DOHH2 (cell line): ENCODE measurements at regions not wholly inside any gene's neighbourhood (a gene's known extent, or its start where the extent isn't known, plus 50 kb on each side); places are given as distances from the start of the nearest gene placed in this dataset.
"Not testable (repeated sequence)": the region's sequence is repeated elsewhere in the genome, so short reads cannot be mapped to it uniquely, and the experiment has no call there.

Experiments
- H3F3A ChIP-seq: fragments of 200-600 bp; sonication (generic), shearing (Covaris generic); 2 replicates; pipeline ENCODE4 v1.6.0; 2016; ENCODE audit warnings: antibody characterized with exemption, mild to moderate bottlenecking; ENCODE audit not compliant: control insufficient read depth, insufficient read depth
- H3K27ac ChIP-seq: fragments of 200-600 bp; sonication (generic); 2 replicates; pipeline ENCODE4 v1.5.1; 2014; ENCODE audit warnings: low read depth, mild to moderate bottlenecking, low read length, moderate library complexity
- H3K27me3 ChIP-seq: fragments of 200-600 bp; sonication (generic); 2 replicates; pipeline ENCODE4 v1.6.1; 2014; ENCODE audit warnings: mild to moderate bottlenecking, low read length, mixed read lengths; ENCODE audit not compliant: control insufficient read depth
- H3K36me3 ChIP-seq: fragments of 200-600 bp; sonication (generic); 2 replicates; pipeline ENCODE4 v1.6.1; 2014; ENCODE audit warnings: mild to moderate bottlenecking, low read length, moderate library complexity, mixed read lengths; ENCODE audit not compliant: control insufficient read depth
- H3K4me1 ChIP-seq: fragments of 200-600 bp; sonication (generic); 2 replicates; pipeline ENCODE4 v1.6.1; 2014; ENCODE audit warnings: mild to moderate bottlenecking, low read length, mixed read lengths; ENCODE audit not compliant: control insufficient read depth
- H3K4me2 ChIP-seq: fragments of 200-600 bp; sonication (generic); 2 replicates; pipeline ENCODE4 v1.6.0; 2014; ENCODE audit warnings: mild to moderate bottlenecking, low read length, moderate library complexity
- H3K4me3 ChIP-seq: fragments of 200-600 bp; sonication (generic); 2 replicates; pipeline ENCODE4 v1.5.1; 2014; ENCODE audit warnings: mild to moderate bottlenecking, low read length, mixed read lengths
- H3K79me2 ChIP-seq: fragments of 200-600 bp; sonication (generic); 2 replicates; pipeline ENCODE4 v1.6.1; 2014; ENCODE audit warnings: mild to moderate bottlenecking, low read length, mixed read lengths; ENCODE audit not compliant: control insufficient read depth
- H3K9me2 ChIP-seq: fragments of 200-600 bp; sonication (generic); replicated peaks from 2 replicates; pipeline ENCODE4 v1.6.1; 2014; ENCODE audit warnings: mild to moderate bottlenecking, low read length, mixed read lengths; ENCODE audit not compliant: control insufficient read depth
- H3K9me3 ChIP-seq: fragments of 200-600 bp; sonication (generic); 2 replicates; pipeline ENCODE4 v1.6.1; 2014; ENCODE audit warnings: antibody characterized with exemption, low read length, mixed read lengths; ENCODE audit not compliant: control insufficient read depth, insufficient read depth
- H4K20me1 ChIP-seq: fragments of 200-600 bp; sonication (generic); 2 replicates; pipeline ENCODE4 v1.6.0; 2014; ENCODE audit warnings: low read depth, mild to moderate bottlenecking, antibody characterized with exemption, low read length, moderate library complexity; ENCODE audit not compliant: control insufficient read depth, insufficient read depth
- EZH2phosphoT487 ChIP-seq: fragments of 200-600 bp; sonication (generic); IDR thresholded peaks from 2 replicates; pipeline ENCODE4 v1.6.1; 2017; ENCODE audit warnings: borderline replicate concordance, mild to moderate bottlenecking, antibody characterized with exemption, low read length, moderate library complexity, mixed read lengths
- TF ChIP-seq, protein P1 (sequence below): fragments of 200-600 bp; sonication (generic); IDR thresholded peaks from one replicate; pipeline ENCODE4 v1.5.1; 2014; ENCODE audit warnings: antibody characterized with exemption, mild to moderate bottlenecking, low read depth, low read length; ENCODE audit not compliant: poor library complexity, severe bottlenecking

DNA sequence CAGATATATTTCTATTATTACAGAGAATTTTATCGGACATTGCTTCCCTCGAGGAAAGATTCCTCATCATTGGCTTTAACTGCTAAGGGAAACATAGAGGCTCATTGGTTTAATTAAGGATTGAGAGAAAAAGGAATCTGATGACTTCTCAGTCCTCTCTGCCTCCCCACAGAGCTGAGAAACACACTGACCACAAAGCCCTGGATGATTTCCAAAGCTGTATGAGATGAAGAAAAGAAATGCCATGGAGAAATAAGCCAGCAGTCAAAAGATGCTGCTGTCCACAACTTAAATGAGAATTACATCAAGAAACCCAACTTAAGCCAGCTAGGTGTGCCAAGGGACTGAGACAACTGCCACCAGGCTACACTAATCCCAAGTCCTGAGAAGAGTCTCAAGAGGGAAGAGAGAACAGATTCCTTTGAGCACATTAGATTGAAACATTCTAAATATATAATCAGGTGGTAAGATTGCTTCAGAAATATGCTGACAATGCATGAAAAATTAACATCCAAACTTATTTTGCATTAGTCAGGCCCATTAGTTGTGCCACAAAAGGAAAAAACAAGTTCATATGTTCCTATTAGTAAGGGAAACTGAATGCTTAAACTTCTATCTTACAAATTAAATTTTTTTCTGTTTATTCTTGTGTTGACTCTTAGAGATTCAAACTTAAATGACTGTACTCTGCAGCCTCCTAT lies 308.1 kb upstream of the CYRIA start:
- no peaks in the 10 kb centered on the region for H3K79me2 ChIP-seq
- no peaks in the 10 kb centered on the region for H3K9me3 ChIP-seq
- H3K9me2 ChIP-seq = no peaks in the 10 kb centered on the region
- no peaks in the 10 kb centered on the region for H3F3A ChIP-seq
- H3K27ac ChIP-seq = no peak overlapping the region
- no peak overlapping the region for H3K4me2 ChIP-seq
- no peaks in the 10 kb centered on the region for H3K4me1 ChIP-seq
- no peak for TF ChIP-seq EZH2phosphoT487
- TF ChIP-seq, protein P1, sequence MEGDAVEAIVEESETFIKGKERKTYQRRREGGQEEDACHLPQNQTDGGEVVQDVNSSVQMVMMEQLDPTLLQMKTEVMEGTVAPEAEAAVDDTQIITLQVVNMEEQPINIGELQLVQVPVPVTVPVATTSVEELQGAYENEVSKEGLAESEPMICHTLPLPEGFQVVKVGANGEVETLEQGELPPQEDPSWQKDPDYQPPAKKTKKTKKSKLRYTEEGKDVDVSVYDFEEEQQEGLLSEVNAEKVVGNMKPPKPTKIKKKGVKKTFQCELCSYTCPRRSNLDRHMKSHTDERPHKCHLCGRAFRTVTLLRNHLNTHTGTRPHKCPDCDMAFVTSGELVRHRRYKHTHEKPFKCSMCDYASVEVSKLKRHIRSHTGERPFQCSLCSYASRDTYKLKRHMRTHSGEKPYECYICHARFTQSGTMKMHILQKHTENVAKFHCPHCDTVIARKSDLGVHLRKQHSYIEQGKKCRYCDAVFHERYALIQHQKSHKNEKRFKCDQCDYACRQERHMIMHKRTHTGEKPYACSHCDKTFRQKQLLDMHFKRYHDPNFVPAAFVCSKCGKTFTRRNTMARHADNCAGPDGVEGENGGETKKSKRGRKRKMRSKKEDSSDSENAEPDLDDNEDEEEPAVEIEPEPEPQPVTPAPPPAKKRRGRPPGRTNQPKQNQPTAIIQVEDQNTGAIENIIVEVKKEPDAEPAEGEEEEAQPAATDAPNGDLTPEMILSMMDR = no peak
- H3K36me3 ChIP-seq = no peaks in the 10 kb centered on the region
- no peaks in the 10 kb centered on the region for H4K20me1 ChIP-seq
- H3K4me3 ChIP-seq = no peak overlapping the region
- H3K27me3 ChIP-seq = no peaks in the 10 kb centered on the region

DNA sequence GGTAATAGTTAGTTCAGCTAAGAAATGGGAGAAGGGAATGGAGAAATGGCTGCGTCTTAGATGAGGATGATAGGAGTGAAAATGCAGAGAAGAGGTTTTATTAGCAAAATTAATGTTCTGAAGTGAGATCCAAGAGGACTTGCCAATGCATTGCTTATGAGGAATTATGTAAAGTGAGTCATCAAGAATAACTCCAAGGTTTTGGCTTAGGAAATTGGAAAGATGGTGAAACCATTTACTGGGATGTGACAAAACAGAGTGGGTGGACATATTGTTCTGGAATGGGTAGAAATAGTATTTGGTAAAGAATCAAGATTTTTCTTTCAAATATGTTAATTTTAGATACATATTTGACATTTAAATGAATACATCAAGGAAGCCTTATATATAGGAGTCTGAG lies 306.6 kb upstream of the CYRIA start:
- Histone ChIP-seq H3K4me1 (no peaks in the 10 kb centered on the region), H3K9me3 (no peaks in the 10 kb centered on the region), H3K4me2 (no peak overlapping the region), H3K27me3 (no peaks in the 10 kb centered on the region), H4K20me1 (no peaks in the 10 kb centered on the region), H3K36me3 (no peaks in the 10 kb centered on the region), H3K79me2 (no peaks in the 10 kb centered on the region), H3K27ac (no peak overlapping the region), H3F3A (no peaks in the 10 kb centered on the region), H3K4me3 (no peak overlapping the region), H3K9me2 (no peaks in the 10 kb centered on the region)
- no peak for TF ChIP-seq EZH2phosphoT487
- TF ChIP-seq, protein P1 = no peak

DNA sequence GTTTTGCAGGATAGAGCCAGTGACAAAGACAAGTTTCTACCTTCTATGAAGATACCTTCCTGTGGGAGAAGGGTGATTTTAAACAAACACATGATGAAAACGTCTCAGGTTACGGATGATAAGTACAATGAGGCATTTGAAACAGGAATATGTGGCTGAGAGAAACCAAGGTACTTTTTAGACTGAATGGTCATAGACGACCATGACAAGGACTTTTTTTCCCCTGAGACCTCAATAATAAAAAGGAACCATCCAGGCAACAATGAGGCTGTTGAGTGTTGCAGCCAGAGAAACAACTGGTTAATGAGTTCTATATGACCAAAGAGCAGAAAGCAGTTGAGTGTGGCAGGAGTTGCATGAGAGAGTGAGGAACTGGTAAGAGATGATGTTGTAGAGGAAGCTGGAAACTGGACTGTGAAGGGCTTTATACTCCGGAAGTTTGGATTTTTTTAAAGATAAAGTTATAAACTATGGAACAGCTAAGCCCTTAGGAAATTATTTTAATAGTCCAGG lies 306.1 kb upstream of the CYRIA start:
- H3F3A ChIP-seq = no peaks in the 10 kb centered on the region
- H3K9me2 ChIP-seq = no peaks in the 10 kb centered on the region
- H3K36me3 ChIP-seq = no peaks in the 10 kb centered on the region
- no peaks in the 10 kb centered on the region for H4K20me1 ChIP-seq
- H3K4me2 ChIP-seq = no peak overlapping the region
- H3K9me3 ChIP-seq = no peaks in the 10 kb centered on the region
- TF ChIP-seq, protein P1 = no peak
- no peak for TF ChIP-seq EZH2phosphoT487
- H3K79me2 ChIP-seq = no peaks in the 10 kb centered on the region
- no peak overlapping the region for H3K4me3 ChIP-seq
- H3K4me1 ChIP-seq = no peaks in the 10 kb centered on the region
- H3K27me3 ChIP-seq = no peaks in the 10 kb centered on the region
- H3K27ac ChIP-seq = no peak overlapping the region

DNA sequence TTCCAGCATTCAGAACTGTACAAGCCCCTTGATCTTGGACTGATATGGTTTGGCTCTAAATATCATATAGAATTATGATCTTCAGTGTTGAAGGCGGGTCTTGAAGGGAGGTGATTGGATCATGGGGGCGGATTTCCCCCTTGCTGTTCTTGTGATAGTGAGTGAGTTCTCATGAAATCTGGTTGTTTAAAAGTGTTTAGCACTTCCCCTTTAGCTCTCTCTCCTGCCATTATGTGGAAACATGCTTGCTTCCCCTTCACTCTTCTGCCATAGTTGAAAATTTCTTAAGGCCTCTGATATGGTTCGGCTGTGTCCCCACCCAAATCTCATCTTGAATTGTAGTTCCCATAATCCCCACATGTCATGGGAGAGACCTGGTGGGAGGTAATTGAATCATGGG lies 305.3 kb upstream of the CYRIA start:
- not testable (repeated sequence) for H3K27me3 ChIP-seq, H3K4me3 ChIP-seq, H3K36me3 ChIP-seq, H3K79me2 ChIP-seq, H3K4me1 ChIP-seq, H3K9me3 ChIP-seq, H3K4me2 ChIP-seq, H3K27ac ChIP-seq, H3F3A ChIP-seq, H4K20me1 ChIP-seq, H3K9me2 ChIP-seq
